ENCODE measurements at regions not wholly inside any gene's neighbourhood (a gene's known extent, or its start where the extent isn't known, plus 50 kb on each side); places are given as distances from the start of the nearest gene placed in this dataset.
"Not testable (repeated sequence)": the region's sequence is repeated elsewhere in the genome, so short reads cannot be mapped to it uniquely, and the experiment has no call there.

DNA sequence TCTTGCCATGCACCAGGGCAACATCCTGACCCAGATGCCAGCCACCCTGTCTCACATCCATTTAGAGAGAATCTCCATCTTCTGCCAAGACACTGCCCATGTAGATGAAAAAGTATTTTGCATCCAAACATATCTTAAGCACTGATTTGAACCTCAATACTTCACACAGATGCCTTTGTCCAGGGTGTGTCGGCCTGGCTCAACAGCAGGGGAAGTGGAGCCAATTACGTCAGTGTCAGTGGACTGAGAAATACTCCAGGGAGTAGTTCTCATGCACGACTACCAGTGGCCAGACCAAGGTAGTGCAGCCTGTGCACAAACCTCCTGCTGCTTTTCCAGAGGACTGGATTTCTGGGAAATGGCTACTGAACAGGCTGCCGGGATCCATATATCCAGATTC lies 4840.7 kb upstream of the OR11H1 start:
- peak; percentile 37 to 68 for DNase-seq
- H3K27me3 ChIP-seq; H3K4me3 ChIP-seq; H3K4me1 ChIP-seq; H3K36me3 ChIP-seq; ATAC-seq; intact Hi-C loops (cut with DNase I); H3K27ac ChIP-seq: not testable (repeated sequence)
- 46 to 54% methylated on average over 4 of the region's 4 CpGs for WGBS, 2 donors
- peaks cover 0 to 31% (median 0%) of the 10 kb centered on the region in 11 donors for H3K9me3 ChIP-seq
- TF ChIP-seq, protein P1, sequence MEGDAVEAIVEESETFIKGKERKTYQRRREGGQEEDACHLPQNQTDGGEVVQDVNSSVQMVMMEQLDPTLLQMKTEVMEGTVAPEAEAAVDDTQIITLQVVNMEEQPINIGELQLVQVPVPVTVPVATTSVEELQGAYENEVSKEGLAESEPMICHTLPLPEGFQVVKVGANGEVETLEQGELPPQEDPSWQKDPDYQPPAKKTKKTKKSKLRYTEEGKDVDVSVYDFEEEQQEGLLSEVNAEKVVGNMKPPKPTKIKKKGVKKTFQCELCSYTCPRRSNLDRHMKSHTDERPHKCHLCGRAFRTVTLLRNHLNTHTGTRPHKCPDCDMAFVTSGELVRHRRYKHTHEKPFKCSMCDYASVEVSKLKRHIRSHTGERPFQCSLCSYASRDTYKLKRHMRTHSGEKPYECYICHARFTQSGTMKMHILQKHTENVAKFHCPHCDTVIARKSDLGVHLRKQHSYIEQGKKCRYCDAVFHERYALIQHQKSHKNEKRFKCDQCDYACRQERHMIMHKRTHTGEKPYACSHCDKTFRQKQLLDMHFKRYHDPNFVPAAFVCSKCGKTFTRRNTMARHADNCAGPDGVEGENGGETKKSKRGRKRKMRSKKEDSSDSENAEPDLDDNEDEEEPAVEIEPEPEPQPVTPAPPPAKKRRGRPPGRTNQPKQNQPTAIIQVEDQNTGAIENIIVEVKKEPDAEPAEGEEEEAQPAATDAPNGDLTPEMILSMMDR (IDR thresholded peaks at IDR 0.05) = peak in 4 of 9 donors; percentile 9 to 24 (median 14)

DNA sequence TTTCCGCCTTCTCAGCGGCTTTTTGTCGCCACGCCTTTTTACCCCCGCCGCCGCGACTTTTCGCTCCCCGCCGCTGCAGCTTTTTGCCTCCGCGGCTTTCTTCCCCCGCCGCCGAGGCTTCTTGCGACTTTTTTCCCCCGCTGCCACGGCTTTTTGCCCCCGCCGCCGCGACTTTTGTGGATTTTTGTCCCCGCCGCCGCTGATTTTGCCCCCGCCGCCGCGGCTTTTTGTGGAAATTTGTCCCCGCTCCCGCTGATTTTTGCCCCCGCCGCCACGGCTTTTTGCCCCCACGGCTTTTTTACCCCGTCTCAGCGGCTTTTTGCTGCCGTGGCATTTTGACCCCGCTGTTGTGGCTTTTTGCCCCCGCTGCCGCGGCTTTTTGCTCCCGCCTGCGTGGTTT lies 4829.2 kb upstream of the OR11H1 start:
- H3K36me3 ChIP-seq; DNase-seq; H3K4me1 ChIP-seq; H3K27ac ChIP-seq; H3K4me3 ChIP-seq; intact Hi-C loops (cut with DNase I); ATAC-seq; H3K27me3 ChIP-seq: not testable (repeated sequence)
- peaks cover 0 to 24% (median 0%) of the 10 kb centered on the region in 11 donors for H3K9me3 ChIP-seq
- 65 to 67% methylated on average over 34 to 45 of the region's 45 CpGs for WGBS, 2 donors

DNA sequence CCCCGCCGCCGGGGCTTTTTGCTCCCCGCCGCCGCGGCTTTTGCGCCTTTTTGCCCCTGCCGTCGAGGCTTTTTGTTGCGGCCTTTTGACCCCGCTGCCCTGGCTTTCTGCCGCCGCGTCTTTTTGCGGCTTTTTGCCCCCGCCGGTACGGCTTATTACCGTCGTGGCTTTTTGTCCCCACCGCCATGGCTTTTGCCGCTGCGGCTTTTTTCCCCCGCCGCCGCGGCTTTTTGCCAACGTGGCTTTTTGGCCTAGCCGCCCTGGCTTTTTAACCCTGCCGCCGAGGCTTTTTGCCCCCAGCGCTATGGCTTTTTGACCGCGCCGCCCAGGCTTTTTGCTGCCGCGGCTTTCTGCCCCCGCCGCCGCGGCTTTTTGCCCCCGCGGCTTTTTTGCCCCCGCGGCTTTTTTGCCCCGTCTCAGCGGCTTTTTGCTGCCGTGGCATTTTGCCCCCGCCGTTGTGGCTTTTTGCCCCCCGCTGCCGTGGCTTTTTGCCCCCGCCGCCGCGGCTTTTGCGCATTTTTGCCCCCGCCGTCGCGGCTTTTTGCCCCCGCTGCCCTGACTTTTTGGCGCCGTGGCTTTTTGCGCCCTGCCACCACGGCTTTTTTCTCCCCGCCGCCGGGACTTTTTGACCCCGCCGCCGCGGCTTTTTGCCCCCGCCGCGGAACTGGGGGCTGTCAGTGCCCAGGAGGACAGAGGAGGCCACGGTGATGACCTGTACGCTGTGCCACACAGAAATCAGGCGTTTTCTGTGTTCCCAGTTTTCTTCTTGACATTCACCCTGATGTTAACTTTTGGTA lies 4828.5 kb upstream of the OR11H1 start:
- ATAC-seq = not testable (repeated sequence)

DNA sequence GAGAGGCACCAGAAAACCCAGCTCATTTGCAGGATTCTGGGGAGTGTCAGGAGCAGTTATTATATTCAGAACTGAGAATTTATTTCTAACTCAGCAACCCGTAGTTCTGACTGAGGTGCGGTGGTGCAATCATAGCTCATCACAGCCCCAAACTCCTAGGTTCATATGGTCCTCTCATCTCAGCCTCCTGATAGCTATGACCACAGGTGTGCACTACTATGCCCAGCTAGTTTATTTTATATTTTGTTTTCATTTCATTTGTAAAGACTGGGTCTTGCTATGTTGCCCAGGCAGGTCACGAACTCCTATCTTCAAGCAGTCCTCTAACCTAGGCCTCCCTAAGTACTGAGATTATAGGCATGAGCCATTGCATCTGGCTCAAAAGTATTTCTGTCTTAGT lies 4819.8 kb upstream of the OR11H1 start:
- peak in 2 of 8 donors; percentile 30 to 38 for ATAC-seq
- intact Hi-C loops (cut with DNase I); H3K4me1 ChIP-seq; H3K36me3 ChIP-seq; H3K4me3 ChIP-seq; DNase-seq; H3K27ac ChIP-seq; H3K27me3 ChIP-seq: not testable (repeated sequence)
- WGBS, 2 donors = 80 to 81% methylated on average over 3 of the region's 3 CpGs
- peaks cover 0 to 43% (median 0%) of the 10 kb centered on the region in 11 donors for H3K9me3 ChIP-seq

More for the DNA sequence above, 4828.5 kb upstream of the OR11H1 start:
- peaks cover 0 to 20% (median 0%) of the 10 kb centered on the region in 11 donors for H3K9me3 ChIP-seq
- H3K36me3 ChIP-seq; H3K27ac ChIP-seq; H3K4me3 ChIP-seq; H3K27me3 ChIP-seq; H3K4me1 ChIP-seq; intact Hi-C loops (cut with DNase I); DNase-seq: not testable (repeated sequence)
- WGBS, 2 donors = 63 to 67% methylated on average over 52 to 75 of the region's 80 CpGs

DNA sequence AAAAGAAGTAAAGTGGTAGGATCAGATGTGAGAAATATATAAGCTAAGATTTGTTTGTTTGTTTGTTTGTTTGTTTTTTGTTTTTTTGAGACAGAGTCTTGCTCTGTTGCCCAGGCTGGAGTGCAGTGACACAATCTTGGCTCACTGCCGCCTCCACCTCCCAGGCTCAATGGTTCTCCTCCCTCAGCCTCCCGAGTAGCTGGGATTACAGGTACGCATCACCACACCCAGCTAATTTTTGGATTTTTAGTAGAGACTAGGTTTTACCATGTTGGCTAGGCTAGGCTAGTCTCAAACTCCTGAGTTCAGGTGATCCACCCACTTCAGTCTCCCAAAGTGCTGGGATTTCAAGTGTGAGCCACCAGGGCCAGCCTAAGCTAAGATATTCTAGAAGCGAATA lies 4817.1 kb upstream of the OR11H1 start:
- DNase-seq; H3K4me3 ChIP-seq; H3K4me1 ChIP-seq; H3K36me3 ChIP-seq; intact Hi-C loops (cut with DNase I); ATAC-seq; H3K27me3 ChIP-seq; H3K27ac ChIP-seq: not testable (repeated sequence)
- peaks cover 0 to 53% (median 4%) of the 10 kb centered on the region in 11 donors for H3K9me3 ChIP-seq
- WGBS, 2 donors = 36 to 44% methylated on average over 4 of the region's 4 CpGs

DNA sequence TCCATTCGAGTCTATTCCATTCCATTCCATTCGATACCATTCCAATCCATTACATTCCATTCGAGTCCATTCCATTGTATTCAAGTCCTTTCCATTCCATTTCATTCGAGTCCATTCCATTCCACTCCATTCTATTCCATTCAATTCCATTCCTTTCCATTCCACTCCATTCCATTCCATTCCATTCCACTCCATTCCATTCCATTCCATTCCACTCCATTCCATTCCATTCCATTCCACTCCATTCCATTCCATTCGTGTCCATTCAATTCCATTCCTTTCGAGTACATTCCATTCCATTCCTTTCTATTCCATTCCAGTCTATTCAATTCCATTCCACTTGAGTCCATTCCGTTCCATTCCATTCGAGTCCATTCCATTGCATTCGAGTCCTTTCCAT lies 4805.2 kb upstream of the OR11H1 start:
- peak in 3 of 8 donors; percentile 20 to 29 (median 26) for ATAC-seq
- H3K4me3 ChIP-seq; DNase-seq; intact Hi-C loops (cut with DNase I); H3K27ac ChIP-seq; H3K27me3 ChIP-seq; H3K4me1 ChIP-seq; H3K36me3 ChIP-seq: not testable (repeated sequence)
- H3K9me3 ChIP-seq = peaks cover 0 to 100% (median 24%) of the 10 kb centered on the region in 11 donors
- 59% methylated on average over 9 of the region's 9 CpGs for WGBS, 2 donors

DNA sequence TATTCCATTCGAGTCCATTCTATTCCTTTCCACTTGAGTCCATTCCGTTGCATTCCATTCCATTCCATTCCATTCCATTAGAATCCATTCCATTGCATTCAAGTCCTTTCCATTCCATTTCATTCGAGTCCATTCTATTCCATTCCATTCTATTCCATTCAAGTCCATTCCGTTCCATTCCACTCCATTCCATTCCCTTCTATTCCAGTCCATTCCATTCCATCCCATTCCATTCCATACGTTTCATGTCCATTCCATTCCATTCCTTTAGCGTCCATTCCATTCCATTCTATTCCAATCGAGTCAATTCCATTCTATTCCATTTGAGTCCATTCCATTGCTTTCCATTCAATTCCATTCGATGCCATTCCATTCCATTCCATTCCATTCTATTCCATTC lies 4804.0 kb upstream of the OR11H1 start:
- ATAC-seq; H3K4me3 ChIP-seq; intact Hi-C loops (cut with DNase I); H3K27me3 ChIP-seq; H3K4me1 ChIP-seq; H3K36me3 ChIP-seq; DNase-seq; H3K27ac ChIP-seq: not testable (repeated sequence)
- peaks cover 0 to 100% (median 31%) of the 10 kb centered on the region in 11 donors for H3K9me3 ChIP-seq
- 50 to 59% methylated on average over 8 of the region's 8 CpGs for WGBS, 2 donors

Data from heart right ventricle (tissue), 16 donors.